GM21360 (cell line): ENCODE measurements at regions not wholly inside any gene's neighbourhood (a gene's known extent, or its start where the extent isn't known, plus 50 kb on each side); places are given as distances from the start of the nearest gene placed in this dataset.

Experiments
- ATAC-seq: cut with Tn5 transposase; IDR thresholded peaks from one replicate; pipeline ENCODE4 v1.9.1; 2021; ENCODE audit warnings: mild to moderate bottlenecking, moderate library complexity; ENCODE audit not compliant: unreplicated experiment

DNA sequence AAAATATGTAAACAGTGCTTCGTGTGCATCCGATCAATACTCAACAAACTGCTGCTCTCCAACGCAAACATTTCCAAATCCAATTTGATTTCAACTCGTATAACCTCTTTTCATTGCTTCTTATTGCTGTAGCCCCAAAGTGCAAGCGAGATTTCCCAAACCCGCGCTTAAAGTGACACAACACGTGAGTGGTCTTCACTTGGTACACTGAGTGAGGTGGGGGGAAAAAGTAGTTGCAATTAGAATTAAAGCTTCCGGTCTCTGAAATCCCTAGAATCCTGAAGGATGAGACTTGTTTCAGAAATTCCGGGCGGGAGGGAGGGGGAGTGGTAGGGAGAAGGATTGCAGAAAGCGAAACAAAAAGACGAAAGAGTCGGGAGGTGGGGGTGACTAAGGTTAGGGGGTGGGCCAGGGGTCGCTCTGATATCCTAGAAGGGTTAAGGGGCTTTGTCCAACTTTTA is 387.5 kb downstream of the BCAT1 start:
- no peak for ATAC-seq

DNA sequence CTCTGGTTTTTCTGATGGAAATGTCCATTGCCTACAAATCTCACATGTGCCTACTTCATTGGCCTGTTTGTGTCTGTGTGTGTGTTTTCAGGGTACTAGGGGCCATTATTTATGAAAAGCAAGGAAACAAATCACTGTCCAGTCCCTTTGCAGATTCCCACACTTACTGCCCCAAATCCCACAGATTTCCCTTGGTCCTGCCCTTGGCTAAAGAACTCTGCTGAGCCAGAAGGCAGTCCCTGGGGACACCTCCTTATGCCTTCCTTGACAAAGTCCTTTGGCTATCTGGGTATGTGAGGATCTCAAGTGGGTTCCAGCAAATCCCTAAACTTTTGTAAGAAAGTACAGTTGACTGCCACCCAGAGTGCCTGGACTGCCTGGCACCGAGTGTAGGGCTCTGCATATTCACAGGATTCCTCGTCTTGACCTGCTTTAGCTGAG is 388.1 kb downstream of the BCAT1 start:
- no peak for ATAC-seq

DNA sequence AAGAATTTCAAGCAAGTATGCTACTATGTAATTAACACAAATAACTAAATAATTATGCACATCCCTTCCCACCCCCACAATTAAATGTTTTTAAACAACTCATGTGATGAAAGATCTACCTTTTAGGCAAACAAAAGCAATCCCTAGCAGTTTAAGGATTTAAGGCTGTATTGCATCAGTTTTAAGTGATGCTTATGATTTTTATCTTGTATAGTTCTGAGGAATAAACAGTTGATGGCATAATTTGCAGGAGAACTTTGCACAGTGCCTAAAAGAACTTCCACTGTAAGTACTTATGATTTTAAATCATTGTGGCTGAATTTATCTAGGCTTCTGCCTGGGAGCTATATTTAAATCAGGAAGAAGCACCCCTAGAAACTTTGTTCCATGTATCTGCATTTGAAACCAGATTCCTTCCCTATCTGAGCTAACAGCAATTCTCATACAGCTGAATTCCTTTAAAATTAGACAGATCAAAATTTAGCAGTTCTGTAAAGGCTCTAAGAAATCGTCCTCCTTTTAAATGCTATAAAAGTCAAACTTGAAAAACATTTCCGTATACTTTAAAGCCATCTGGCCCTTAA is 388.6 kb downstream of the BCAT1 start:
- ATAC-seq: no peak

DNA sequence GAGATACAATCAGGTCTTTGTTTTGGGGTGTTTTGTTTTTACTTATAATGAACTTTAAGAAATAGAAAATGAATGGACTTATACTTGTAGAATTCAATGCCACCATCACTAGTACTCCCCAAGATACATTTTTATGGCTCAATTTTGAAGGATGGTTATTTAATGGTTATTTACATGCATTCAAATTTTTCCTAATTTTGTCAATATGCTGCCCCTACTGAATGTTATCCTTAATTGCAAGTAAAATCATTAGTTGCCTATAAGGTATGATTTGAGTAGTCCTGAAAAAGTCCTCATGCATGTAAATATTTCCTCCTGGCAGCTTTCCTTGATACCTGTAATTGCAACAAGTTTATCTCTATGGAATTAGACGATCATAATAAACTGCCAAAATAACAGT is 391.2 kb downstream of the BCAT1 start:
- ATAC-seq: no peak

DNA sequence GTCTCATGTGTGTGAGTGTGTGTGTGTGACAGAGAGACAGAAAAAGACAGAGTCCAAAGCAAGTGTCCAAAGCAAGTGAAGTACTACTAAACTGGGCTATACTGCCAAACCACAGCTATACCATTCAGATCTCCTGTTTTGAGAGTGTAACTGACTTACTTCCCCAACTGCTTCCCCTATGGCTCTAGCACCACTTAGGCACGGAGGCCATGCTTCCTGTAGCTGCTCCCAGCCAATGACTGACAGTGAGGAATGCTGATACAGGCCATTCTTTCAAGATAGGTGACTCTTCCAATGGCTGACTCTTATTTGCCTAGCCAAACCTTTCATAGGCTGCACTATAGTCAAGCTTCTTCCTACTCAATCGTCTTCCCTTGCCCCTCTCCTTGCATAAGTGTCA is 393.2 kb downstream of the BCAT1 start:
- ATAC-seq: no peak

DNA sequence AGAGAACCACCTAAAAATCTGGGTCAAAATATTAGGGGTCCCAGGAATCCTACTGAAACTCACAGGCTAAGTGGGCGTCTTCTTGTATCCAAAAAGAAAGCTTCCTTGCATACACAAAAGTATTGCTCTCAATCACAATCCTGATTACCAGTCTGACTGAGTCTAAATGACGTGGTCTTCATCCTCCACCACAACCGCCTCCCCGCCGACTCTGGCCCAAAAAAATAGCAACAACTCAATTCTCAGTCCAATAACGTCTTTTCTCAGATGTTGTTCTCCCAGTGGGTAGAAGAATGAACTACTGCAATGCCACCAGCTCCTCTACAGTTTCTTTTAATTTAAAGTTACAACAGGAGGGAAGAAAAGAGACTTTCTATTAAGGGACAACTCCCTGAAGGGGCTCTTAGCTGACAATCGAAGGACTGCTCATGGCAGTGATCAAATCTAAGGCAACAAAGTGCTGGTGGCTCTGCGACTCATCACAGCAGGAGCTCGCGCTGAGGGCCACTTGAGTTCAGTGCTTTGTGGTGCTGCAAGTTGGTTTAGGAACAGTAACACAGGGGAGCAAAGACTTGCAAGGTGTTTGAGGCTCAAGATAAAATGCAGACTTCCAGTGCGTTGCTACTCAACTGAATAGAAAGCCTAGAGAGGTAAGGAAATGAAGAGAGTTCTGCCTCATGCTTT is 394.1 kb downstream of the BCAT1 start:
- no peak for ATAC-seq

DNA sequence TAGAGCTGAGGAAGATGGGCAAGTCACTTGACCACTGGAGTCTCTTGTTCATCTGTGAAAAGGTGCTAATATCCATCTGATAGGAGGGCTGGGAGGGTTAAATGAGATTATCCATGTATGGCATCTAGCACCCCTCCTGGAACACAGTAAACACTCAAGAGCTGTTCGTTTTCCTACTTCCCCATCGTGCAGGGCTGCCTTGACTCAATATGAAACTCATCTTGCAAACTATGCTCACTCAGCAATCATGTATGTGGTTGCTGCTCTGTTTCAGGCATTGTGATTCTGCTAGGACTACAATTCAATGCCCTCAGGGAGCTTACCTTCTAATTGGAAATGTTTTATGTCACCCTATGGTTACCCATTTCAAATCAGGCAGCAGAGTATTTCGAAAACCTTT is 395.6 kb downstream of the BCAT1 start:
- ATAC-seq: no peak

DNA sequence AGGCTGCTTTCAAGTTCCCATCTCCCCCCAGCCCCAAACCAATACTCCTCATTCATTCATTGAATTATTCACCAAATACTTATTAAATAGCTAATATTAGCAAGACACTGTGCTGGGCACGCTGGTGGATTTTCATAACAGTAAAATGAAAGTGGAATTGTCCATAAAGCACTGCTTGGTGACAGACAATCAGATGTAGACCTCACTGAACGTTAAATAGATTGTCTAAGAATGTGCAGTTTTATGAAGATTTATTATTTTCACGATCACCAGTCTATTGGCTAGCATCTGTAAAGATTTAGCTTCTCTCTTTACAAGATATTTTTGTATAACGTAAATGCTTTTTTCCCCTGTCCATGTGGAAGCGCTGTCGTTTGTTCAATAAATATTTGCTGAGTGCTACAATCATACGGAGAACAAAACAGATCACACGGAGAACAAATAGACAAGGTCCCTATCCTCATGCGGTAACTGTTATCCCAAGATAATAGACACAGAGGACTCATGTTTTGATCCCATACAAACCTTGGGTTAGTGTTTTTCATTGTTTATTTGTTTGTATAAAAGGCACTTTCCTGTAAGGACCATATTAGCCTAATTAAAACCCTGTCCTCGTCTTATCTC is 397.6 kb downstream of the BCAT1 start:
- no peak for ATAC-seq

DNA sequence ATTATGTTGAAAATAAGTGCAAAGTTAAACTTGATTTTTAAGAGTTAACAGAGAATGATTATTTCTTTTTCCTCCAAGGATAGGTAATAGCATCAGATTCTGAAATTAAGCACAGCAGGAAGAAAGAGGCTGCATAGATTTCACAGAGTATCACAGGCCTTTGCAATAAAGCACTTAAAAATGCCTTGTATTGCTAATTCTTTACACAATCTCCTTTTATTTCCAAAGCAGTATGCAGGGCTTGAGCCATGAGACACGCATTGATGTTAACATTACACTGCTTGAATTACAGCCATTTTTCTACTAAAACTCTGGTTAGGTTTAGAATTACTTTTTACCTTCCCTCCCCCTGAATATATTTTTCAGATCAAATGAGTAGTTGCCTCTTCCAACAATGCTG is 398.3 kb downstream of the BCAT1 start:
- no peak for ATAC-seq

DNA sequence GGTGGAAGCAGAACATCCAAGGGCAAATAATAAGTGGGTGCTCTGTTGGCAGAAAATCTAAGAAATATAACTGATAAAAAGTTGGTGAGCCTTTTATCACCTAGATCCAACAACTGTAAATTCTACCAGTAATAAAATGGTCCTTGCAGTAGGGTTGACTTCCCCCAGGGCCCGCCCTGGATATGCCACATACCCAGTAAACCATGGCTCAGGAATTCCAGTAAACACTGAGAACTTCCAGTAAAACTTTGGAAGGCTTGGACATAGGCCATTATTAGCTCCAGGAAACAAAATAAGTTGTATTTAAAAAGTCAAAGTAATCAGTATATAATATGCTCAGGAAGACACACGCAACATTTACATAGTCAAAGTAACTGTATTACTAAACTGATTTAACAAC is 402.2 kb downstream of the BCAT1 start:
- no peak for ATAC-seq

DNA sequence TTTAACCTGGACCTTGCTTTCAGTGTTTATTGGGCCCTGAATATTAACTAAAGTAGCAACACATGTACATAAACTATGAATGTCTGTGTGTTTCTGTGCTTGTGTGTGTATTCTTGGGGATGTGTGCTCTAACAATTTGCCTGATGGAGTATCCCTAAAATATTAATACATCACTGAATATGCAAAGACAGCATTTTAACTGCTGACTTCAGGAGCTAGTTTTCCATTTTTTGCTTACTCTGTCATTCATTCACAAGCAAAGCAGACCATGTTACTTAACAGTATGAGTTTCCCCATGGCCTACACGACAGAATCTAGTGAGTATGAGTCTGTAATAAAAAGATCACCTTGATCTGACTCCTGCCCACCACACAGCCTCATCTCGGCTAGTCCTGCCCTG is 402.8 kb downstream of the BCAT1 start:
- ATAC-seq: no peak

DNA sequence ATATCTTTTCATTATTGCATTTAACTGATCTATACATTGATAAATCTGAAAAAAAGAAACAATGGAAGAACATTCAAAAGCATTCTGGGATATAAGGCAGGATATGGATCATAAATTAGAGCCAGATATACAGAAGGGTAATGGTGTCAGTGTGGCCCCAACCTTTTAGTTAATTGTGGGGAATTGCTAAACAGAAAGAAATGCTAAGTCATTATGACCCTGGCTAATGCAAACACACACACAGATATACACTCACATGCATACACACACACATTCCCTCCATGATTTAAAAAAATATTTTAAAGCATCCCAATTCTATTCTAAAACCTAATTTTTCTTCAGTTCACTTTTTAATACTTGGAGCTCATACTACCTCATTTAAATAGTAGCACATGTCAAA is 404.5 kb downstream of the BCAT1 start:
- no peak for ATAC-seq

DNA sequence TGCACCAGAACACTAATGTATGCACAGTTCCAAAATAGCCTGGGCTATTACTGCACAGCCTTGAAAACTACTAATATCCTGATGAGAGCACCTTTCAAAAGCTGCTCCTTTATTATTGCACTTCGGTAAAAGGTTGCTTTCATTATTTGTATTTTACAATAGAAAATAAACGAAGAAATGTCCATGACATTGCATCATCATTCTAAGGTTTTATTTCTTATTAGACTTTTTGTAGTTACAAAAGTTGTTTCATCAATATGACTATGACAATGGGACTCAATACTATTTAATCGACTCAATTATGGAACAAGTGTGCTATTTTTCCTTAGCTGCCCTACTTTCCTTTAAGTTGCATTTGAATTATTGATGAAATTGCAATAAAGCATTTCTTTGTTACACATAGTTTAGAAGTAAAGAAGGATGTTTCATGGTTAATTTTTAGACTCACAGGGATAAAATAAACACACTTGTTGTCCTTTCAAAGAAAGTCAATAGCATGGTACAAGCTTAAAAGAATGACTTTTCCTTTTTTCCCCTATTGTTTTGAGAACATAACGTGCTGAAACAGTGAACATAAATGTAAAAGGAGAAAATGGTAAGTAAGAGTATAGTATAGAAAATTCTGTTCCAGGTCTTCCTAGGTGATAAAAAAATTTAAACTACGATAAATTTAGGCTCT is 407.6 kb downstream of the BCAT1 start:
- no peak for ATAC-seq

DNA sequence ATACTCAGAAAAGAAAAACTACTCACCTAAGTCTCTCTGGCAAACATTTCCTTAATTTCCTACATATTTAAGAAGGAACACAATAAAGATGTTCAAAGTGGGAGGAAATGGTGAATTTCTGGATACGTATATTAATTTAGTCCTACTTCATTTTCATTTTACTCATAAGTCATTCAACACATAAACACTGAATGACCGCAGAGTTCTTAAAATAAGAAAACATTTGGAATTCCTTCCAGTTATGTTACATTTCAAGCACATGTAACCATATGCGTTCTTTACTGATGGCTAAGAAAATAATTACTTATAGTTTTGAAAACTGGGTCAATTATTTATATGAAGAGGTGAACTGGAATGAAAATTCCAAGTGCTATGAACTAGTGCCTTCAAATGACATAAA is 409.3 kb downstream of the BCAT1 start:
- no peak for ATAC-seq

DNA sequence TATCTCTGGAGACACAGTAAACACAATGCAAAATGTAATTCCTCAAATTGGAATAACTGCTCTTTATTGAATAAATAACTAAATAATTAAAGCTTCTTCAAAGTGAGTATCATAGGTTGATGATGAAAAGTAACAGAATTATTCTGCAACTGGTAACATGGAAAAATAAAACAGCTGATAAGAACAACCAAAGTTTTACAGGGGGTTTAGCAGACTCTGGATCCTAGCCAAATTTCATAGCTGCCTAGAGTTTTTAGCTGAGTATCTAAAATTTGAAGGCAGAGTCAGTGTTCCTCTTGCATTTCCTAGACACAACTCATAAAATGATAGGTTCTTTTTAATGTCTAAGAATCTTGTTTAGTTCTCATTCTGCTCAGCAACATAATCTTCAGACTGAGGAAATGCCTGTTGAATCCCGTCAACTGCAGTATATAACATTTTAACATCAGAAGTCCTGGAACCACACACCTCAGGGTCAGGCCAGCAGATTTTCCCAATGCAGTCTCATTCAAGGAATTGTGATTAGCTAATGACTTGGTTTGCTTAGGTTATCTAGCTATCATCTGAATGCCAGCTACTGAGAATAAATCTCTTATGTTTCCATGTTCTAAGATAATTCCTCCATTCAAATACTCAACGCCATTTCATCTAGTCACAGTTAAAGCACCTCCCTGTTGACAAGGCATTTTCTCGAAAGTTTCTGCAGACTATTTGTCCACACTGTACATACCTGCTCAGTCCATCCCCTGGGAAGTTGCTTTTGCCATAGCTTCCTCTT is 411.6 kb downstream of the BCAT1 start:
- no peak for ATAC-seq

DNA sequence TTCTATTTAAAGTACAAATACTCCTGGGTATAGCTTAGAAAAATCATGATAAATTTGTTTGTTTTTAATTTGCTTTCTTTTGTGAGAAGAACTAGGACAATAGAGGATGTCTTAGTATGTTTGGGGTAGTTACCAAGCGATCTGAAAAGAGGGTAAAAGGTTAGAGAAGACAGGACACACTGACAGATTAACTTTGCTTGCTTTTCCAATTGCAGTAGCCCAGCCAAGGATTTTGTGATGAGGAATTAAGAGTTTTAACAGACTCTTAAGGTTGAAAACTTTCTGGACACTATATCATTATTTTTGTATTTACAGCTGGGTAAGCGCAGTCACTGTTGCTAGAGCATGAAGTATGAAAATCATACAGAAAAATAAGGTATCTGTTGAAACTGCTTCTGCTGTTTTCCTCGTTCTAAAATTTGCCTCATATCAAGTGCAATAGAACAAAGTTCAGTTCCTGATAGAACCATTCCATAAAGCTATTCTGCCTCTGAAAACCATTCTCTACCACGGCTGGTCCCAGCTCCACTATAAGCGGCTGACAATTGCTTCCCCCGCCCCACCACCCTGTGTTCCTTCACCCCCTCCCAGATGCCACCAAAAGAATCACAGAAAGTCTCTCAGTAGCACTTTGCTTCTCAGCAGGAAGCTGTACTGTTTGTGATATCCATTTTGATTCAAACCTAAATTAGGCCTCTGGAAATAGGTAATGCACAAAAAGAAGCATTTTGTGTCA is 413.4 kb downstream of the BCAT1 start:
- no peak for ATAC-seq

DNA sequence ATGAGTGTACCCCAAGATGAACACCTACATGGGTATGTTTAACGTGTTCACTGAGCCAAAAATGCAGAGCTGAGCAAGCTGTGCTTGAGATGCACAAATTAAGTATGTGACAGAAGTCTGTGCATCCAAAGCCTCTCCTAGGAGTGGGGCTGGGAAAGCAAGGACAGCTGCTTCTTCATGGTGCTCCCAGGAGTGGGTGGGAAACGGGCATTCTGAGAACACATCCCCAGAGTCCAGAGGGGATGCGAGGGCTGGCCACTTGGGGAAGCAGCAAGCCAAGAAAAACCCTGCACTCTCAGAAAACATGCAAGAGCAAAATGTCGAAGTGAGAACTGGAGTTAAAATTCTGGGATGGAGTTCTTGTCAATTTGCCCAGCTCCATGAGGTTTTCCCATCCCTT is 414.3 kb downstream of the BCAT1 start:
- ATAC-seq: no peak

DNA sequence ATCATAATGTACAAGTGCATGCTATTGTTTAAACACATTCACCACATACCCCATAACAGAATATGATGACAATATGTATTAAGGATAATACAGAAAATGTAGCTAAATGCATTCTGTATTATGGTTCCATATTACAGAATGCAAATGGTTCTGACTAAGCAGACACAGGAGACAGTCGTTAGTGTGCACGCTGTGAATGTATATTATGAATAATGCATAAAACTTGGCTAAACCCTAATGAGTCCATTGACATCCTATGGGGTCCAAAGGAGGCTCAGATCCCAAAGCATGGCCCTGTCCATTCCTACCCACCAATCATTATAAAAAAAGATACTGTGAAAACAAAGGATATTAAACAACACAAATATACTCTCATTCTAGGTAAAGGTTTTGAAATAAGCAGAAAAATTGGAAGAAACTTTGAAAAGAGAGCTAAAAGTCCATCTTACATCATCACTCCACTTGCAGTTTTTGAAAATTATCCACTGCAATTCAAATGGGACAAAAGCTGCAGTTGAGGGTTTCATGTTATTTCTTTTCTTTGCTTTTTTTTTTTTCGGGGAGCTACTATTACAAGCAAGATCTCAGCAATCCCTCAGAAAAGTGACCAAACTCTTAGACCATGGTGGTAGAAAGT is 415.1 kb downstream of the BCAT1 start:
- ATAC-seq: no peak

DNA sequence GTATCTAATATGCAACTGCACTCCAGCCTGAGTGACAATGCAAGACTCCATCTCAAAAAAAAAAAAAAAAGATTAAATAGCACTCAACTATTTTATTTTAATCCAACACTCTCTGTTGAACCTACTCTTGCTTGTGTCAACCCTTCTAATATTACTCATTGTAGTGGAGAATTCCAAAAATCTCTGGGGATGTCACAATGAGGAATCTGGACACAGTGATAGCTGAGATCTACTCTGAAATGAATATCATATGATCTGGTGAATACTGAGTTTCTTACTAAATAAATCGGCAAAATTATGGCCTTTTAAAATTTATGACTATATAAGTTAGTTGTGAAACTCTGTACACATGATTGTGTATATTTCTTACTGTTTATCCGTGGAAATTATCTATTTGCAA is 418.2 kb downstream of the BCAT1 start:
- no peak for ATAC-seq

DNA sequence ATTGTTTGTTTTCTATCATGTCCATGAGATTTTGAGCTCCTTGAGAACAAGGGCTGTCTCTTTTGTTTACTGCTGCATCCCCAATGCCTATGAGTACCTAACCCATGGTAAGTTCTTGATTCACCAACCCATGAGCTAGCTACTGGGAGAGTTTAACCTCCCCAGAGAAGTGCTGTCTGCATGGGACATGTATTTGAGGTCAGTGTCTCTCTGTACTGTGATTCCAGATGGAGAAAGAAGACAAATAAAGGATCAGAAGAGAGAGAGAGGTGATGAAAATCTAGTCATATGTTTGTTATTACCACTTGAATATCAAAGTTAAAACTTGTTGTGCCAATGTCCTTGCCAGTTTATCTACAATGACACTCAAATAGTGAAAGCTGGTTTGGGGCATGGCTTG is 421.8 kb downstream of the BCAT1 start:
- no peak for ATAC-seq
